DND-41 (cell line): ENCODE measurements at regions not wholly inside any gene's neighbourhood (a gene's known extent, or its start where the extent isn't known, plus 50 kb on each side); places are given as distances from the start of the nearest gene placed in this dataset.

Experiments
- ATAC-seq: fragments of 200-7000 bp; cut with Tn5 transposase; 3 replicates; pipeline ENCODE4 v1.9.1; 2021; ENCODE audit warnings: low read depth; ENCODE audit not compliant: insufficient read depth
- DNase-seq: peaks from one replicate; pipeline ENCODE4 v3.0.0-alpha.2; 2020
- H2AFZ ChIP-seq: 2 replicates; pipeline ENCODE4 v1.6.0; 2012; ENCODE audit warnings: low read depth, low read length
- H3K27ac ChIP-seq: 2 replicates; pipeline ENCODE4 v1.5.1; 2012; ENCODE audit warnings: low read length, inconsistent platforms
- H3K27me3 ChIP-seq: fragments of 200-600 bp; sonication (generic); 2 replicates; pipeline ENCODE4 v1.6.0; 2012; ENCODE audit warnings: low read length, mild to moderate bottlenecking, inconsistent platforms; ENCODE audit not compliant: insufficient read depth, poor library complexity
- H3K36me3 ChIP-seq: 2 replicates; pipeline ENCODE4 v1.5.1; 2012; ENCODE audit warnings: low read length, inconsistent platforms; ENCODE audit not compliant: insufficient read depth
- H3K4me1 ChIP-seq: 2 replicates; pipeline ENCODE4 v1.5.1; 2012; ENCODE audit warnings: mild to moderate bottlenecking, low read length; ENCODE audit not compliant: insufficient read depth
- H3K4me2 ChIP-seq: 2 replicates; pipeline ENCODE4 v1.6.0; 2012; ENCODE audit warnings: mild to moderate bottlenecking, moderate library complexity, low read length, inconsistent platforms; ENCODE audit not compliant: insufficient read depth
- H3K4me3 ChIP-seq, 2 experiments: fragments of 200-600 bp in 1 of 2; shearing (Covaris generic) in 1 of 2; 2 replicates each; pipeline ENCODE4 v1.5.1; 2012 to 2016; ENCODE audit warnings: inconsistent platforms in 2 of 2, low read length in 2 of 2, mild to moderate bottlenecking in 2 of 2, low read depth in 1 of 2, moderate library complexity in 1 of 2
- H3K79me2 ChIP-seq: 2 replicates; pipeline ENCODE4 v1.6.0; 2012; ENCODE audit warnings: low read length, inconsistent platforms; ENCODE audit not compliant: insufficient read depth
- H3K9ac ChIP-seq: 2 replicates; pipeline ENCODE4 v1.6.0; 2012; ENCODE audit warnings: low read depth, mild to moderate bottlenecking, inconsistent platforms, low read length, moderate library complexity
- H3K9me3 ChIP-seq: 2 replicates; pipeline ENCODE4 v1.5.1; 2012; ENCODE audit warnings: low read length, moderate library complexity, mild to moderate bottlenecking, inconsistent platforms; ENCODE audit not compliant: insufficient read depth, severe bottlenecking
- H4K20me1 ChIP-seq: 2 replicates; pipeline ENCODE4 v1.6.0; 2012; ENCODE audit warnings: low read length; ENCODE audit not compliant: insufficient read depth
- CTCF ChIP-seq: IDR thresholded peaks from 2 replicates; pipeline ENCODE4 v1.5.1; 2012; ENCODE audit warnings: borderline replicate concordance, low read length, moderate library complexity, mild to moderate bottlenecking; ENCODE audit not compliant: poor library complexity, severe bottlenecking; ENCODE audit errors: extremely low read depth
- EZH2 ChIP-seq: IDR thresholded peaks from 3 replicates; pipeline ENCODE4 v1.6.1; 2012; ENCODE audit warnings: borderline replicate concordance, low read depth, mild to moderate bottlenecking, moderate library complexity, low read length, inconsistent platforms; ENCODE audit not compliant: severe bottlenecking

- TF ChIP-seq EZH2 (no peak), CTCF (no peak)
- H3K27me3 ChIP-seq, result no peaks in the 10 kb centered on the region
- DNase-seq, result no peak
- no peak overlapping the region for H3K4me2 ChIP-seq
- no peak overlapping the region for H2AFZ ChIP-seq
- H3K4me3 ChIP-seq, result no peak overlapping the region
- H3K4me1 ChIP-seq, result no peaks in the 10 kb centered on the region
- ATAC-seq, result no peak
- no peaks in the 10 kb centered on the region for H3K36me3 ChIP-seq
- no peaks in the 10 kb centered on the region for H3K9me3 ChIP-seq
- H3K79me2 ChIP-seq, result no peaks in the 10 kb centered on the region
- peaks cover 34% of the 10 kb centered on the region for H4K20me1 ChIP-seq
- H3K27ac ChIP-seq, result no peak overlapping the region
- no peak overlapping the region for H3K9ac ChIP-seq
Measured at GRCh38 chr20:63090682-63091571, 84.2 kb upstream of the BHLHE23 start.

GRCh38 chr20:63090052-63090451 is 83.3 kb upstream of the BHLHE23 start:
- DNase-seq (no peak), ATAC-seq (no peak)
- peaks cover 41% of the 10 kb centered on the region for H4K20me1 ChIP-seq
- no peak overlapping the region for H3K4me2 ChIP-seq
- H3K27me3 ChIP-seq, result no peaks in the 10 kb centered on the region
- H3K4me1 ChIP-seq, result no peaks in the 10 kb centered on the region
- no peak overlapping the region for H3K4me3 ChIP-seq
- TF ChIP-seq CTCF, result no peak
- H3K9me3 ChIP-seq, result no peaks in the 10 kb centered on the region
- H3K36me3 ChIP-seq, result no peaks in the 10 kb centered on the region
- H3K9ac ChIP-seq, result no peak overlapping the region
- no peak overlapping the region for H3K27ac ChIP-seq
- H3K79me2 ChIP-seq, result no peaks in the 10 kb centered on the region
- H2AFZ ChIP-seq, result no peak overlapping the region

- Histone ChIP-seq H3K27ac (no peak overlapping the region), H3K4me1 (no peaks in the 10 kb centered on the region), H3K9ac (no peak overlapping the region), H4K20me1 (peaks cover 38% of the 10 kb centered on the region), H3K9me3 (no peaks in the 10 kb centered on the region), H3K36me3 (no peaks in the 10 kb centered on the region), H3K4me3 (no peak overlapping the region), H3K4me2 (no peak overlapping the region), H3K79me2 (no peaks in the 10 kb centered on the region), H2AFZ (no peak overlapping the region), H3K27me3 (no peaks in the 10 kb centered on the region)
- DNase-seq (no peak), ATAC-seq (no peak)
- TF ChIP-seq EZH2 (no peak), CTCF (no peak)
Measured at GRCh38 chr20:63089051-63089907, 82.5 kb upstream of the BHLHE23 start.
